Tibial artery (tissue), 4 donors: ENCODE measurements at regions not wholly inside any gene's neighbourhood (a gene's known extent, or its start where the extent isn't known, plus 50 kb on each side); places are given as distances from the start of the nearest gene placed in this dataset.
A peak's percentile ranks its signal among the peaks of the same experiment; 100 is the strongest.

ENCODE experiments used
- DNase-seq, 2 donors: peaks; one replicate each; pipeline ENCODE4 v3.0.0-alpha.2; 2019
- H3K27ac ChIP-seq, 2 donors: fragments of 200-600 bp; sonication (generic) in 1 of 2; 1 replicate in 1 of 2; 2 replicates in 1 of 2; pipeline ENCODE4 v1.5.1; 2018 to 2019; ENCODE audit warnings: mild to moderate bottlenecking in 1 of 2
- H3K27me3 ChIP-seq, 2 donors: fragments of 200-600 bp; sonication (generic) in 1 of 2; one replicate each; pipeline versions ENCODE4 v1.5.1 to v1.6.0; 2016 to 2019
- H3K36me3 ChIP-seq, 3 donors: fragments of 200-600 bp; sonication (generic) in 2 of 3; one replicate each; pipeline ENCODE4 v1.5.1; 2016 to 2019; ENCODE audit warnings: mild to moderate bottlenecking in 2 of 3
- H3K4me1 ChIP-seq, 4 donors: fragments of 200-600 bp; sonication (generic) in 2 of 4; 1 replicate in 3 of 4; 2 replicates in 1 of 4; pipeline ENCODE4 v1.5.1; 2016 to 2019
- H3K4me3 ChIP-seq, 2 donors: fragments of 200-600 bp; sonication (generic) in 1 of 2; 1 replicate in 1 of 2; 2 replicates in 1 of 2; pipeline ENCODE4 v1.5.1; 2018 to 2019; ENCODE audit warnings: mild to moderate bottlenecking in 2 of 2
- H3K9me3 ChIP-seq, 3 donors: fragments of 200-600 bp; sonication (generic) in 1 of 3; one replicate each; pipeline ENCODE4 v1.5.1; 2016 to 2019
- intact Hi-C: fragments of 100-400 bp; cut with DNase I; formaldehyde crosslinking; loops from one replicate; pipeline ENCODE4 v1.15.0; 2023; ENCODE audit warnings: low total_unique reads
- TF ChIP-seq, protein P1 (sequence below), 2 experiments: fragments of 200-600 bp in 1 of 2; fragments of 450-650 bp in 1 of 2; IDR thresholded peaks; one replicate each; pipeline ENCODE4 v1.5.1; 2017 to 2019; ENCODE audit warnings: antibody characterized with exemption in 2 of 2, mild to moderate bottlenecking in 1 of 2, moderate library complexity in 1 of 2

DNA sequence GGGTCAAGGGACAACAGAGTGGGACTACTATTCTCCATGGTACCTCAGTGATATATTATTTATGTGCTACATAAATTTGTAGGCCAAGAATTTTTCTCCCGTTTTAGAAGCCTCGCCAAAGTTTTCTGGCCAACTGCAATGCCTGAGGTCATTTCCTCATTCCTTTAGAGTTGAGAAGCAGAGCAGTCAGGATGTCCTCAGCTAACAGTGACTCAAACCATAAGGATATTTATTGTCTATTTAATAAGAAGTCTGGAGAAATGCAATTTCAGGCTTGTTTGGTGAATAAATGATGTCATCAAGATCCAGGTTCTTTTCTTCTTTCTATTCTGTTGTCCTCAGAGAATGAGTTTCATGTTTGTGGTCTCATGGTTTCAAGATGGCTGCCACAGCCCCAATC lies 91.0 kb downstream of the ADCYAP1 start:
- Histone ChIP-seq H3K4me3 (no peak overlapping the region), H3K9me3 (no peaks in the 10 kb centered on the region), H3K27ac (peak overlapping the region in 1 of 2 donors; percentile 43), H3K27me3 (no peaks in the 10 kb centered on the region), H3K4me1 (peaks cover 0 to 17% (median 0%) of the 10 kb centered on the region in 4 donors), H3K36me3 (no peaks in the 10 kb centered on the region)
- TF ChIP-seq, protein P1, sequence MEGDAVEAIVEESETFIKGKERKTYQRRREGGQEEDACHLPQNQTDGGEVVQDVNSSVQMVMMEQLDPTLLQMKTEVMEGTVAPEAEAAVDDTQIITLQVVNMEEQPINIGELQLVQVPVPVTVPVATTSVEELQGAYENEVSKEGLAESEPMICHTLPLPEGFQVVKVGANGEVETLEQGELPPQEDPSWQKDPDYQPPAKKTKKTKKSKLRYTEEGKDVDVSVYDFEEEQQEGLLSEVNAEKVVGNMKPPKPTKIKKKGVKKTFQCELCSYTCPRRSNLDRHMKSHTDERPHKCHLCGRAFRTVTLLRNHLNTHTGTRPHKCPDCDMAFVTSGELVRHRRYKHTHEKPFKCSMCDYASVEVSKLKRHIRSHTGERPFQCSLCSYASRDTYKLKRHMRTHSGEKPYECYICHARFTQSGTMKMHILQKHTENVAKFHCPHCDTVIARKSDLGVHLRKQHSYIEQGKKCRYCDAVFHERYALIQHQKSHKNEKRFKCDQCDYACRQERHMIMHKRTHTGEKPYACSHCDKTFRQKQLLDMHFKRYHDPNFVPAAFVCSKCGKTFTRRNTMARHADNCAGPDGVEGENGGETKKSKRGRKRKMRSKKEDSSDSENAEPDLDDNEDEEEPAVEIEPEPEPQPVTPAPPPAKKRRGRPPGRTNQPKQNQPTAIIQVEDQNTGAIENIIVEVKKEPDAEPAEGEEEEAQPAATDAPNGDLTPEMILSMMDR (IDR thresholded peaks at IDR 0.05), result no peak
- intact Hi-C loops, result no loop called here
- DNase-seq, result no peak

DNA sequence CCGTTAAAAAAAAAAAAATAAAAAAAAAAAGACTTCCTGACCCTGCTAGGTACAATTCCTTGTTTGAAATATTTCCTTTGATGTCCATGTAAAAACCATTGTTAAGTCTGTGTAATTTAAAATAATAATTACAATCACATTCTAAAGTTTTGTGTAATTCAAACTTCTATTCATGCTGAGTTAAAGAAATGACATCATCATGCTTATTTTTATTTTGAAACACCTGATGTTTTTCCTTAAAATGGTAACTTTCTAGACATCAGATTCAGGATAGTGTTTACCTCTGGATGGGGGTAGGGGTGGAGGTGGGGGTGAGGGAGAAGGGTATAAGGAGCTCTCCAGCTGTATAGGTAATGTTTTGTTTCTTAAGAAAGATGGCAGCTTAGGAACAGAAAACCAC lies 92.8 kb downstream of the ADCYAP1 start:
- no peak overlapping the region for H3K4me3 ChIP-seq
- TF ChIP-seq, protein P1 (IDR thresholded peaks at IDR 0.05), result no peak

DNA sequence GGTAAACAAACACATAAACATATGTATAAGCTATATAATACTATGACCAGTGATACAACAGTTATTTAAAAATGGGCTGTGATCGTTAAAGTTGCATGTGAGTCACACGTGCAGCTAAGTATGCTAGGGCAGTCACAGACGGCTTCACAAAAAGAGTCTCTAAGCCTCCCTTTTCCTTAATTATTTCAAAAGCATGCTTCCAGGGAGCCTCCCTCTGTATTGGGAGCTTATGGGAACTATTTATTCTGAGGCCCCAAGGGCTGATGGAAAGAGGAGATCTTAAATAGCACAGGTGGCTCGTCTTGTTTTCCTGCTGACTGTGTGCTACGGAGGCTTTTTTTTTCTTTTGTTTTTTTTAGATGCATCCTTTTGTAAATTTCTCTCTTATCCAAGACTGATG lies 94.3 kb downstream of the ADCYAP1 start:
- H3K4me1 ChIP-seq, result peaks cover 0 to 18% (median 0%) of the 10 kb centered on the region in 4 donors
- DNase-seq, result no peak
- intact Hi-C loops, result no loop called here
- no peaks in the 10 kb centered on the region for H3K27me3 ChIP-seq
- no peaks in the 10 kb centered on the region for H3K36me3 ChIP-seq
- TF ChIP-seq, protein P1 (IDR thresholded peaks at IDR 0.05), result no peak
- H3K4me3 ChIP-seq, result no peak overlapping the region
- H3K27ac ChIP-seq, result no peak overlapping the region
- no peaks in the 10 kb centered on the region for H3K9me3 ChIP-seq

More for the DNA sequence above, 92.8 kb downstream of the ADCYAP1 start:
- Histone ChIP-seq H3K27me3 (no peaks in the 10 kb centered on the region), H3K27ac (no peak overlapping the region), H3K4me1 (peaks cover 0 to 12% (median 0%) of the 10 kb centered on the region in 4 donors), H3K36me3 (no peaks in the 10 kb centered on the region), H3K9me3 (no peaks in the 10 kb centered on the region)
- no peak for DNase-seq
- intact Hi-C loops, result no loop called here

DNA sequence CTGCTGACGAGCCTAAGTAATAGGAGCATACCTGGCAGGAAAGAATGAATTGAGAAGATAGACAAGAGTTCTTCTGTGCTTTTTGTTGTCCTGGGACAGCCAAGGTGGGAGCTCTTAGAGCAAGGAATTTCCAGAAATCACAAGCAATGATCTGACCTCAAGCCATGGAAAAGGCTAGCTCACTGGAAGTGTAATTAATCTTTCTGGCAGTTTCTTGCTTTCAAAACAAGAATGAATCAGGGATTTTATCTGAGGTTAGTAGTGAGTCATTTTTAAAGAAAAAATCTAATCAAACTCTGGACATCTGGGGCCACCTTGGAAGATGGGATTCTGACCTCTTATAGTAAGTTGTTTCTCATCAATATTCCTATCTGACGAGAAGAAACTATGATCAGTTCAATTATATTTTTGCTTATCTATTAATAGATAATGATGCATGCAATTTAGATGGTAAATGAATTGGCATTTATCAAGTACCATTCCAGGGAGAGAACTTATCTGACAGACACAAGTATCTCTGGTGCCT lies 98.0 kb downstream of the ADCYAP1 start:
- no peak for DNase-seq
- no peak overlapping the region for H3K4me3 ChIP-seq
- peaks cover 0 to 8% (median 0%) of the 10 kb centered on the region in 4 donors for H3K4me1 ChIP-seq
- H3K27ac ChIP-seq, result no peak overlapping the region
- intact Hi-C loops, result no loop called here
- no peaks in the 10 kb centered on the region for H3K27me3 ChIP-seq
- no peaks in the 10 kb centered on the region for H3K36me3 ChIP-seq
- H3K9me3 ChIP-seq, result no peaks in the 10 kb centered on the region
- TF ChIP-seq, protein P1 (IDR thresholded peaks at IDR 0.05), result no peak

DNA sequence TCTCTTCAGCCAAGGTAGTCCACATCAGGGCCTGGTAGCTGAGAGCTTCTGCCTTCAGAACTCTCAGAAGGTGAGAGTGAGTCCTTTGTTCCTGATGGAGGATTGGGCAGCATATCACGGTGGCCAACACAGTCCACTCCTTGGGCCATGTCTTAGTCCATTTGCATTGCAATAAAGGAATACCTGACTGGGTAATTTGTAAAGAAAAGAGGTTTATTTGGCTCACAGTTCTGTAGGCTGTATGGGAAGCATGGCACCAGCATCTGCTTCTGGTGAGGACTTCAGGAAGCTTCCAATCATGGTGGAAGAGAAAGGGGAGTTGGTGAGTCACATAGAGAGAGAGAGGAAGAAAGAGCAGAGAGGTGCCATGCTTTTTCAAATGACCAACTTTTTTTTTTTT lies 98.8 kb downstream of the ADCYAP1 start:
- Histone ChIP-seq H3K36me3 (no peaks in the 10 kb centered on the region), H3K27ac (no peak overlapping the region), H3K27me3 (no peaks in the 10 kb centered on the region), H3K4me3 (no peak overlapping the region), H3K4me1 (peaks cover 0 to 8% (median 0%) of the 10 kb centered on the region in 4 donors), H3K9me3 (no peaks in the 10 kb centered on the region)
- no peak for DNase-seq
- TF ChIP-seq, protein P1 (IDR thresholded peaks at IDR 0.05), result no peak
- intact Hi-C loops, result no loop called here

DNA sequence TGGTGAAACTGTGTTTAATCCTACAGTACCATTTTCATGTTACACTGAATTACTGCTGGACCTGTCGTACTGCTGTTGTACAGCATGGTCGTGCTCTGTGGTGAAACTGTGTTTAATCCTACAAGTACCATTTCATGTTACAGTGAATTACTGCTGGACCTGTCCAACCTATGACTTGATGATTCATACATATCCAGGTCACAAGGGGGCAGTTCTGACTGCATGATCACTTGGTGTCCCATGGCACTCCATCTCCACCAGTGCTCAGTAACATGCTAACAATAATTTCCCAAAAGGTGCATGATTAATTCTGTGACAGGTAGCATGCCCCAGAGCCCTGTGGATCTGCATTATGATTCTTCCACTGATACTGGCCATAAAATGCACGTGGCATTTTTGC lies 101.6 kb downstream of the ADCYAP1 start:
- Histone ChIP-seq H3K4me1 (peaks cover 0 to 17% (median 4%) of the 10 kb centered on the region in 4 donors), H3K36me3 (no peaks in the 10 kb centered on the region), H3K27ac (no peak overlapping the region), H3K9me3 (no peaks in the 10 kb centered on the region), H3K4me3 (no peak overlapping the region), H3K27me3 (no peaks in the 10 kb centered on the region)
- intact Hi-C loops, result no loop called here
- TF ChIP-seq, protein P1 (IDR thresholded peaks at IDR 0.05), result no peak
- DNase-seq, result no peak
